Smooth muscle cell (in vitro differentiated cells): ENCODE measurements at regions not wholly inside any gene's neighbourhood (a gene's known extent, or its start where the extent isn't known, plus 50 kb on each side); places are given as distances from the start of the nearest gene placed in this dataset.
A peak's percentile ranks its signal among the peaks of the same experiment; 100 is the strongest.

ENCODE experiments used
- DNase-seq: peaks from one replicate; lab custom pipeline; 2025; ENCODE audit not compliant: unreplicated experiment; lab: John Stamatoyannopoulos, UW
- H2AFZ ChIP-seq: fragments of 200-600 bp; sonication (generic); 2 replicates; pipeline ENCODE4 v1.6.0; 2016; ENCODE audit warnings: antibody characterized with exemption, low read depth, mild to moderate bottlenecking
- H3F3A ChIP-seq: fragments of 200-600 bp; sonication (generic); 2 replicates; pipeline ENCODE4 v1.6.0; 2017; ENCODE audit warnings: antibody characterized with exemption, low read depth
- H3K27ac ChIP-seq: fragments of 200-600 bp; sonication (generic); 2 replicates; pipeline ENCODE4 v1.5.1; 2016; ENCODE audit warnings: low read depth, mild to moderate bottlenecking
- H3K27me3 ChIP-seq: fragments of 200-600 bp; sonication (generic); 2 replicates; pipeline ENCODE4 v1.6.1; 2016; ENCODE audit warnings: low read depth, mild to moderate bottlenecking
- H3K36me3 ChIP-seq: fragments of 200-600 bp; sonication (generic); 2 replicates; pipeline ENCODE4 v1.5.1; 2016; ENCODE audit warnings: low read depth
- H3K4me1 ChIP-seq: fragments of 200-600 bp; sonication (generic); 2 replicates; pipeline ENCODE4 v1.5.1; 2016; ENCODE audit warnings: low read depth
- H3K4me2 ChIP-seq: fragments of 200-600 bp; sonication (generic); 2 replicates; pipeline ENCODE4 v1.6.0; 2016; ENCODE audit warnings: mild to moderate bottlenecking
- H3K4me3 ChIP-seq: fragments of 200-600 bp; sonication (generic); 2 replicates; pipeline ENCODE4 v1.5.1; 2016; ENCODE audit warnings: mild to moderate bottlenecking
- H3K79me2 ChIP-seq: fragments of 200-600 bp; sonication (generic); 2 replicates; pipeline ENCODE4 v1.6.0; 2016; ENCODE audit warnings: low read depth, mild to moderate bottlenecking
- H3K9ac ChIP-seq: fragments of 200-600 bp; sonication (generic); 2 replicates; pipeline ENCODE4 v1.6.0; 2016; ENCODE audit warnings: low read depth
- H3K9me3 ChIP-seq: fragments of 200-600 bp; sonication (generic); replicated peaks from 2 replicates; pipeline ENCODE4 v1.5.1; 2016; ENCODE audit warnings: low read depth
- H4K20me1 ChIP-seq: fragments of 200-600 bp; sonication (generic); 2 replicates; pipeline ENCODE4 v1.6.0; 2016; ENCODE audit warnings: low read depth
- WGBS: methylation state at CpG from one replicate; pipeline ENCODE4 v1.1.7; 2016; ENCODE audit warnings: low lambda C conversion rate; 5-methylcytosine and 5-hydroxymethylcytosine counted together
- TF ChIP-seq, protein P1 (sequence below): fragments of 200-600 bp; sonication (generic); IDR thresholded peaks from 2 replicates; pipeline ENCODE4 v1.5.1; 2017; ENCODE audit warnings: borderline replicate concordance, mild to moderate bottlenecking, antibody characterized with exemption; ENCODE audit not compliant: insufficient read depth, poor library complexity, severe bottlenecking

DNA sequence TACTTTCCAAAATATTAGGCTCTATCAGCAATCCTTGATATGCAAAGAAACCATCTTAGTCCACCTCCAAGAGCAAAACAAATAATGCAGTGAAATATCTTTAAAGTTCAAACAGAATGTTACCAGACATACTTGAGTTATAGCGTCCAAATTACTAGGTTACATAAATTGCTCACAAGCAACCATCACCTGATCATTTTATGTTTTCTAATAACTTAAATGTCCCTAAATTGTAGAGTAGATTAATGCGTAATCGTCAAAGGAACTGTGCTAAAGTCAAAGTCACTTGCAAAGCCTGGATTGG, 350.6 kb upstream of the ARGLU1 start:
- no peaks in the 10 kb centered on the region for H3K79me2 ChIP-seq
- 68% methylated on average over 3 of the region's 3 CpGs for WGBS
- no peaks in the 10 kb centered on the region for H3K36me3 ChIP-seq
- TF ChIP-seq, protein P1, sequence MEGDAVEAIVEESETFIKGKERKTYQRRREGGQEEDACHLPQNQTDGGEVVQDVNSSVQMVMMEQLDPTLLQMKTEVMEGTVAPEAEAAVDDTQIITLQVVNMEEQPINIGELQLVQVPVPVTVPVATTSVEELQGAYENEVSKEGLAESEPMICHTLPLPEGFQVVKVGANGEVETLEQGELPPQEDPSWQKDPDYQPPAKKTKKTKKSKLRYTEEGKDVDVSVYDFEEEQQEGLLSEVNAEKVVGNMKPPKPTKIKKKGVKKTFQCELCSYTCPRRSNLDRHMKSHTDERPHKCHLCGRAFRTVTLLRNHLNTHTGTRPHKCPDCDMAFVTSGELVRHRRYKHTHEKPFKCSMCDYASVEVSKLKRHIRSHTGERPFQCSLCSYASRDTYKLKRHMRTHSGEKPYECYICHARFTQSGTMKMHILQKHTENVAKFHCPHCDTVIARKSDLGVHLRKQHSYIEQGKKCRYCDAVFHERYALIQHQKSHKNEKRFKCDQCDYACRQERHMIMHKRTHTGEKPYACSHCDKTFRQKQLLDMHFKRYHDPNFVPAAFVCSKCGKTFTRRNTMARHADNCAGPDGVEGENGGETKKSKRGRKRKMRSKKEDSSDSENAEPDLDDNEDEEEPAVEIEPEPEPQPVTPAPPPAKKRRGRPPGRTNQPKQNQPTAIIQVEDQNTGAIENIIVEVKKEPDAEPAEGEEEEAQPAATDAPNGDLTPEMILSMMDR: no peak
- no peaks in the 10 kb centered on the region for H3K9me3 ChIP-seq
- no peaks in the 10 kb centered on the region for H4K20me1 ChIP-seq
- no peaks in the 10 kb centered on the region for H3K27me3 ChIP-seq
- no peak for DNase-seq
- peak overlapping the region; percentile 92 for H3K4me3 ChIP-seq
- no peak overlapping the region for H3K9ac ChIP-seq
- no peaks in the 10 kb centered on the region for H3F3A ChIP-seq
- peaks cover 54% of the 10 kb centered on the region for H3K4me1 ChIP-seq
- peak overlapping the region; percentile 96 for H3K4me2 ChIP-seq
- H2AFZ ChIP-seq: peak overlapping the region; percentile 100
- no peak overlapping the region for H3K27ac ChIP-seq

DNA sequence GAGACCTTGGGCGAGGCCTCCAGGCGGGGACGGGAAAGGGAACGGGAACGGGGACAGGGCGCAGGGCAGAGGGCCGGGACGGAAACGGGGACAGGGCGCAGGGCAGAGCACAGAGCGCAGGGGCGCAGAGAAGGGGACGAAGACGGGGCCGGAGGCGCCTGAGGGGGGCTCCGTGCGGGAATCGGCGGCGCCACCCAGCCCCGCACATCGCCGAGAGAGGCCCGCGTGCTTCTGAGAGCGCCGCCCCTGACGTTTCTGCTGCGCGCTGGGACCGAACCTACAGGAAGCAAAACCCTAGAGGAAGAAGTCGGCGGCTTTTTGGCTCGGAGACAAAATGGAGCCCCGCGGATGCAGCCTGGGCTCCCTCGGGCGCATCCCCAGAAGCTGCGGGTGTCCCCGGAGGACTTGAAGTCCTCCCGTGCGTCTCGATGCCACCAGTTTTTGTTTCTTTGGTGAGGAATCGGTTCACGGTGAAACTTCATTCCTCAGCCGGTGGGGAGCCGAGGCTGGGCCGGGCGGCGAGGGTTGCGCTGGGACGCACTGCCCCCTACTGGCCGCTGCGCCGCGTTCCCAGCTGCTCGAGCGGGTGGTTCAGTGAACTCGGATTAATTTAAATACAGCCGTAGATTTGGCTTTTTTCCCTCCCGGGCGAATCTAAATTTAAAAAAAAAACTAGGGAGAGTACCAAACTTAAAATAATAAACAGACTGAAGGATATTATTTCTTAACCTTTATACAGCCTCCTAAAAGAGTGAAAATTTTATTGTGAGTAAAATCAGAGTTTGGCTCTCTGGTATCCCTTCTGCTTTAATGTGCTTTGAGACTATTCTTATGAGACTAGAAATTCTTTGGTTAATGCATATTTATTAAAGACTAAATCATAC, 350.0 kb upstream of the ARGLU1 start:
- WGBS: under 1% methylated on average over 50 of the region's 63 CpGs

DNA sequence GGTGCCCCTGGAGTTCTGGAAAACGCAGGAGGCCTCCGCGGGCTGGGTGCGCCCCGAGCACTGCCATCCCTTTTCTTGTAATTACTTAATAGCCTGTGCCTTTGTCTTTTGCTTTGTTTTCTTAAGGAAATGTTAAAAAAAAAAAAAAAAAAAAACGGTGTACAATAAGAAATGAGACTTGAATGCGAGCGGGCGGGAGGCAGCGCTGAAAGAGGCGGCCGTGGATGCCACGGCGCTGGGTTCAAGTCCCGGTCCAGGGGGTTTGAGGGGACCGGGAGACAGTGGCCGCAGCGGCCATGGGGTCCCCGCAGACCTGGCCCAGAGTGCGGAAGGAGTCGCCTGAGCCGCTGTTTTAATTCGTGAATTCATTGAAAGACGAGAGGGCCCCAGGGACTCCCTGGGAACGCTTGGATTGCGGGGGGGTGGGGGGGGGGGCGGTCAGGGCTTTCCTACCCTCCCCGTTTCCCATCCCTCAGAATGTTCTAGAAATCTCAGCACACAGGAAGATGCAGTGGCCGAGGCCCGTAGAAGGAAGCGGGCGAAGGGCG, 349.2 kb upstream of the ARGLU1 start:
- H4K20me1 ChIP-seq: no peaks in the 10 kb centered on the region
- 43% methylated on average over 30 of the region's 33 CpGs for WGBS
- no peaks in the 10 kb centered on the region for H3K79me2 ChIP-seq
- H3K27ac ChIP-seq: no peak overlapping the region
- no peaks in the 10 kb centered on the region for H3K36me3 ChIP-seq
- H3K27me3 ChIP-seq: no peaks in the 10 kb centered on the region
- H3K4me2 ChIP-seq: peak overlapping the region; percentile 96
- H2AFZ ChIP-seq: peak overlapping the region; percentile 100
- H3K4me3 ChIP-seq: peak overlapping the region; percentile 92
- peak overlapping the region; percentile 86 for H3K9ac ChIP-seq
- H3K4me1 ChIP-seq: peaks cover 54% of the 10 kb centered on the region
- H3K9me3 ChIP-seq: no peaks in the 10 kb centered on the region
- TF ChIP-seq, protein P1: no peak
- no peak for DNase-seq
- no peaks in the 10 kb centered on the region for H3F3A ChIP-seq

More for the DNA sequence above, 350.0 kb upstream of the ARGLU1 start:
- no peaks in the 10 kb centered on the region for H4K20me1 ChIP-seq
- H3K36me3 ChIP-seq: no peaks in the 10 kb centered on the region
- H3K4me2 ChIP-seq: peak overlapping the region; percentile 96
- no peaks in the 10 kb centered on the region for H3F3A ChIP-seq
- H3K9ac ChIP-seq: peak overlapping the region; percentile 86
- TF ChIP-seq, protein P1: peak; percentile 99
- H3K27me3 ChIP-seq: no peaks in the 10 kb centered on the region
- peak overlapping the region; percentile 100 for H2AFZ ChIP-seq
- no peaks in the 10 kb centered on the region for H3K9me3 ChIP-seq
- DNase-seq: peak; percentile 41
- H3K79me2 ChIP-seq: no peaks in the 10 kb centered on the region
- peak overlapping the region; percentile 63 for H3K27ac ChIP-seq
- peak overlapping the region; percentile 92 for H3K4me3 ChIP-seq
- H3K4me1 ChIP-seq: peaks cover 54% of the 10 kb centered on the region
